Thyroid gland (tissue), 4 donors: ENCODE measurements at regions not wholly inside any gene's neighbourhood (a gene's known extent, or its start where the extent isn't known, plus 50 kb on each side); places are given as distances from the start of the nearest gene placed in this dataset.

Experiments used
- CTCF ChIP-seq, 6 experiments: fragments of 200-600 bp in 3 of 6; fragments of 450-650 bp in 3 of 6; sonication (generic) in 3 of 6; IDR thresholded peaks; one replicate each; pipeline ENCODE4 v1.5.1; 2016 to 2019; ENCODE audit warnings: antibody characterized with exemption in 6 of 6, mild to moderate bottlenecking in 2 of 6, inconsistent platforms in 1 of 6, moderate library complexity in 1 of 6
- POLR2A ChIP-seq, 2 donors: fragments of 450-650 bp; IDR thresholded peaks; one replicate each; pipeline ENCODE4 v1.6.1; 2017; ENCODE audit warnings: antibody characterized with exemption in 2 of 2, mild to moderate bottlenecking in 2 of 2, moderate library complexity in 1 of 2

GRCh38 chr5:104512063-104512825, 949.7 kb upstream of the NUDT12 start:
- TF ChIP-seq POLR2A (IDR thresholded peaks at IDR 0.05) (no peak), CTCF (IDR thresholded peaks at IDR 0.05) (no peak)
